ENCODE measurements at regions not wholly inside any gene's neighbourhood (a gene's known extent, or its start where the extent isn't known, plus 50 kb on each side); places are given as distances from the start of the nearest gene placed in this dataset.

DNA sequence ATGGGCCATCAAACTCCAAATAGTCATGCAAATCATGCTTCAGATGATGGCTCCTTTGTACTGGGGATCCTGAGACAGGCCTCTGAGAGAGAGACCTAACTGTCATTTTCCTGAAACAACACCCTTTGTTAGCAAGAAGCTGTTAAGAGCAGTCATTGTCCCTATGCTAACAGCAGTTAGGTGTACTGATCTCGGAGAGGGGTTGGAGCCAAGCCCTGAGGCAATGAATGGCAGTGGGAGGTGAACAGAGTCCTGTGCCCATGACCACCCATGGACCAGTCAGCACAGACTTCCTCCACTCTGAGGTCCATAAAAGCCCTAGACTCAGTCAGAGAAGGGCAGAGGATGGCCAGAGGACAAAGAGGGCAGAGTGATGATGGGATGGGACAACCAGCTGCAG, 747.6 kb upstream of the LRFN5 start:
- no peak for TF ChIP-seq CTCF (IDR thresholded peaks at IDR 0.05)
- no peak for TF ChIP-seq POLR2A (IDR thresholded peaks at IDR 0.05)
